ENCODE measurements at regions not wholly inside any gene's neighbourhood (a gene's known extent, or its start where the extent isn't known, plus 50 kb on each side); places are given as distances from the start of the nearest gene placed in this dataset.

GRCh38 chr13:78370231-78370630, 233.1 kb downstream of the POU4F1 start:
- TF ChIP-seq EP300 (IDR thresholded peaks at IDR 0.05) (no peak), POLR2AphosphoS5 (IDR thresholded peaks at IDR 0.05) (no peak), POLR2A (IDR thresholded peaks at IDR 0.05) (no peak)
- TF ChIP-seq, protein P1, sequence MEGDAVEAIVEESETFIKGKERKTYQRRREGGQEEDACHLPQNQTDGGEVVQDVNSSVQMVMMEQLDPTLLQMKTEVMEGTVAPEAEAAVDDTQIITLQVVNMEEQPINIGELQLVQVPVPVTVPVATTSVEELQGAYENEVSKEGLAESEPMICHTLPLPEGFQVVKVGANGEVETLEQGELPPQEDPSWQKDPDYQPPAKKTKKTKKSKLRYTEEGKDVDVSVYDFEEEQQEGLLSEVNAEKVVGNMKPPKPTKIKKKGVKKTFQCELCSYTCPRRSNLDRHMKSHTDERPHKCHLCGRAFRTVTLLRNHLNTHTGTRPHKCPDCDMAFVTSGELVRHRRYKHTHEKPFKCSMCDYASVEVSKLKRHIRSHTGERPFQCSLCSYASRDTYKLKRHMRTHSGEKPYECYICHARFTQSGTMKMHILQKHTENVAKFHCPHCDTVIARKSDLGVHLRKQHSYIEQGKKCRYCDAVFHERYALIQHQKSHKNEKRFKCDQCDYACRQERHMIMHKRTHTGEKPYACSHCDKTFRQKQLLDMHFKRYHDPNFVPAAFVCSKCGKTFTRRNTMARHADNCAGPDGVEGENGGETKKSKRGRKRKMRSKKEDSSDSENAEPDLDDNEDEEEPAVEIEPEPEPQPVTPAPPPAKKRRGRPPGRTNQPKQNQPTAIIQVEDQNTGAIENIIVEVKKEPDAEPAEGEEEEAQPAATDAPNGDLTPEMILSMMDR (IDR thresholded peaks at IDR 0.05) = no peak
